ENCODE measurements at regions not wholly inside any gene's neighbourhood (a gene's known extent, or its start where the extent isn't known, plus 50 kb on each side); places are given as distances from the start of the nearest gene placed in this dataset.

- no peak overlapping the region for H3K4me3 ChIP-seq
- no peak overlapping the region for H3K27ac ChIP-seq
- no peaks in the 10 kb centered on the region for H3K36me3 ChIP-seq
- intact Hi-C loops (cut with DNase I): no loop called here
- TF ChIP-seq CTCF (IDR thresholded peaks at IDR 0.05): no peak
- peaks cover 6% of the 10 kb centered on the region for H3K4me1 ChIP-seq
- no peaks in the 10 kb centered on the region for H3K27me3 ChIP-seq
- DNase-seq (no peak), ATAC-seq (no peak)
- H3K9me3 ChIP-seq: no peaks in the 10 kb centered on the region
Observed at GRCh38 chr9:81822301-81822865, 105.8 kb upstream of the SPATA31D4 start.

GRCh38 chr9:81822967-81823366 lies 105.3 kb upstream of the SPATA31D4 start:
- Histone ChIP-seq H3K27ac (no peak overlapping the region), H3K4me1 (peaks cover 6% of the 10 kb centered on the region), H3K4me3 (no peak overlapping the region), H3K36me3 (no peaks in the 10 kb centered on the region), H3K27me3 (no peaks in the 10 kb centered on the region), H3K9me3 (no peaks in the 10 kb centered on the region)
- ATAC-seq (no peak), DNase-seq (no peak)
- TF ChIP-seq CTCF (IDR thresholded peaks at IDR 0.05): no peak
- intact Hi-C loops (cut with DNase I): no loop called here

GRCh38 chr9:81823672-81824554 lies 104.3 kb upstream of the SPATA31D4 start:
- TF ChIP-seq CTCF (IDR thresholded peaks at IDR 0.05): no peak
- H3K9me3 ChIP-seq: no peaks in the 10 kb centered on the region
- peak; percentile 38 for ATAC-seq
- H3K4me1 ChIP-seq: peaks cover 6% of the 10 kb centered on the region
- no peaks in the 10 kb centered on the region for H3K36me3 ChIP-seq
- H3K27me3 ChIP-seq: no peaks in the 10 kb centered on the region
- no peak overlapping the region for H3K27ac ChIP-seq
- intact Hi-C loops (cut with DNase I): no loop called here
- H3K4me3 ChIP-seq: no peak overlapping the region
- no peak for DNase-seq

GRCh38 chr9:81824802-81825730 lies 103.2 kb upstream of the SPATA31D4 start:
- intact Hi-C loops (cut with DNase I): no loop called here
- ATAC-seq (no peak), DNase-seq (no peak)
- H3K4me1 ChIP-seq: peaks cover 2% of the 10 kb centered on the region
- no peaks in the 10 kb centered on the region for H3K36me3 ChIP-seq
- H3K4me3 ChIP-seq: no peak overlapping the region
- H3K9me3 ChIP-seq: no peaks in the 10 kb centered on the region
- H3K27me3 ChIP-seq: no peaks in the 10 kb centered on the region
- no peak for TF ChIP-seq CTCF (IDR thresholded peaks at IDR 0.05)
- no peak overlapping the region for H3K27ac ChIP-seq

GRCh38 chr9:81825846-81826516 lies 102.2 kb upstream of the SPATA31D4 start:
- H3K9me3 ChIP-seq: no peaks in the 10 kb centered on the region
- ATAC-seq (no peak), DNase-seq (no peak)
- no peaks in the 10 kb centered on the region for H3K27me3 ChIP-seq
- intact Hi-C loops (cut with DNase I): no loop called here
- no peak overlapping the region for H3K4me3 ChIP-seq
- peak overlapping the region; percentile 11 for H3K27ac ChIP-seq
- no peaks in the 10 kb centered on the region for H3K36me3 ChIP-seq
- no peak for TF ChIP-seq CTCF (IDR thresholded peaks at IDR 0.05)
- no peaks in the 10 kb centered on the region for H3K4me1 ChIP-seq
